Left ventricle myocardium superior (tissue), 1 donor: ENCODE measurements at regions not wholly inside any gene's neighbourhood (a gene's known extent, or its start where the extent isn't known, plus 50 kb on each side); places are given as distances from the start of the nearest gene placed in this dataset.
"Not testable (repeated sequence)": the region's sequence is repeated elsewhere in the genome, so short reads cannot be mapped to it uniquely, and the experiment has no call there.

Experiments used
- ATAC-seq: fragments of 200-7000 bp; cut with Tn5 transposase; one replicate; pipeline ENCODE4 v1.9.1; 2020; ENCODE audit warnings: mild to moderate bottlenecking, moderate library complexity
- DNase-seq: peaks from one replicate; pipeline ENCODE4 v3.0.0-alpha.2; 2020
- intact Hi-C: fragments of 100-400 bp; cut with micrococcal nuclease; formaldehyde crosslinking; loops from one replicate; pipeline ENCODE4 v1.11.0; 2022
- donor health status: DM: no; HTN: yes; CAD: no; lungs with severe emphysema.

GRCh38 chr5:90290648-90291047 is 118.9 kb downstream of the CETN3 start:
- intact Hi-C loops: no loop called here
- ATAC-seq (no peak), DNase-seq (no peak)

DNA sequence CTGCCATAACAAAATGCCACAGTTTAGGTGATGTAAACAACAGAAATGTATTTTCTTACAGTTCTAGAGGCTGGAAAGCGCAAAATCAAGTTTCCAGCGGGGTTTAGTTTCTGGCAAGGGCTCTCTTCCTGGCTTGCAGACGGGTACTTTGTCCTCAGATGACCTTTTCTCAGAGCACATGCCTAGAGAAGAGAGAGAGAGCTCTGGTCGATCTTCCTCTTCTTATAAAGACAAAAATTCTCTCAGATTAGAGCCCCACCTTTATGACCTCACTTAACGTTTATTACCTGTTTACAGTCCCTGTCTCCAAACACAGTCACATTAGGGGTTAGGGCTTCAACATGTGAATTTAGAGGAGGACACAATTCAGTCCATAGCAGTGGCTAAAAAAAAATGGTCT is 119.7 kb downstream of the CETN3 start:
- intact Hi-C loops: no loop called here
- no peak for ATAC-seq
- DNase-seq: no peak

DNA sequence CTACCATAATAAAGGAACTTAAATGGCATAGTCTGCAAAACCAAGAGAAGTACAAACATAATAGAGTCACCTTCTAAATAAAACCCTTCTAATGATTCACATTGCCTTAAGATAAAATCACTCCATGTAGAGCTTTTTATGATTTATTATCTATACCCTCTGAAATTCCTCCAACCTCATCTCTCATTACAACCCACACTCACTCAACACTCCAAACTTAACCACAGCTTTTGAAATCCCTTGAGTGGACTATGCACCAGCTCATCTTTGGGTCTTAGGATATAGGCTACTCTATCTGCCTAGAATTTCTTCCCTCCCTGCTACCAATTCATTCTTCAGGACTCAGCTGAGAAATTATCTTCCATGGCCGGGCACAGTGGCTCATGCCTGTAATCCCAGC is 122.5 kb downstream of the CETN3 start:
- DNase-seq (no peak), ATAC-seq (no peak)
- intact Hi-C loops: no loop called here

GRCh38 chr5:90285581-90285980 is 124.0 kb downstream of the CETN3 start:
- no peak for DNase-seq
- ATAC-seq: no peak
- intact Hi-C loops: no loop called here

DNA sequence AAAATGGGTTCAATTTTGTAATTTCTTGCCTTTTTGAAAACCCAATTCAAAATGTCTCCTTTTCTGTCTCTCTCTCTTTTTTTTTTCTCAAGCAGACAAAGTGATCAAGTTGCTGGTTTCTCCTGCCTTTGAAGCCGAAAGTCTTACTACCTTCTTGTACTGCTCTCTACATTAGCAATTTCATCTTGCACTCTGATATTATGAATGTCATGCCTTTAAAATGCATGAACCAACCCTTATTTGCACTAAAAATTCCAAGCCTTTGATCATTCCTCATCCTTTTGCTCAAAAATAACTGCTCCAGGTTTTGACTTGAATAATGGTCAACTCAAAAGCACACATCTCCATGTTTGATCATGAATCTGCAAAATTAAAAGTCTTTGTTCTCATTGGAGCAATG is 125.2 kb downstream of the CETN3 start:
- no peak for ATAC-seq
- intact Hi-C loops: no loop called here
- DNase-seq: no peak

GRCh38 chr5:90279091-90279490 is 130.5 kb downstream of the CETN3 start:
- no peak for DNase-seq
- intact Hi-C loops: no loop called here

GRCh38 chr5:90274216-90274615 is 135.3 kb downstream of the CETN3 start:
- ATAC-seq (no peak), DNase-seq (no peak)
- intact Hi-C loops: no loop called here

More at GRCh38 chr5:90279091-90279490, 130.5 kb downstream of the CETN3 start:
- ATAC-seq: no peak

- intact Hi-C loops: loop anchor here (10.0 kb wide), 1 partner anchor 1543 kb away; no protein-coding TSS in a partner anchor
- no peak for ATAC-seq
- DNase-seq: no peak
Observed at GRCh38 chr5:90267646-90268045, 141.9 kb downstream of the CETN3 start.

- ATAC-seq (no peak), DNase-seq (no peak)
- intact Hi-C loops: loop anchor here (10.0 kb wide), 1 partner anchor 1541 kb away; no protein-coding TSS in a partner anchor
Observed at GRCh38 chr5:90265545-90265857, 144.1 kb downstream of the CETN3 start.

GRCh38 chr5:90264689-90265544 is 144.6 kb downstream of the CETN3 start:
- ATAC-seq (peak; percentile 53), DNase-seq (peak; percentile 41)
- intact Hi-C loops: loop anchor here (10.0 kb wide), 1 partner anchor 1540 kb away; no protein-coding TSS in a partner anchor

GRCh38 chr5:90263102-90263820 is 146.3 kb downstream of the CETN3 start:
- intact Hi-C loops: loop anchor here (10.0 kb wide), 1 partner anchor 1538 kb away; no protein-coding TSS in a partner anchor
- DNase-seq: no peak
- no peak for ATAC-seq

DNA sequence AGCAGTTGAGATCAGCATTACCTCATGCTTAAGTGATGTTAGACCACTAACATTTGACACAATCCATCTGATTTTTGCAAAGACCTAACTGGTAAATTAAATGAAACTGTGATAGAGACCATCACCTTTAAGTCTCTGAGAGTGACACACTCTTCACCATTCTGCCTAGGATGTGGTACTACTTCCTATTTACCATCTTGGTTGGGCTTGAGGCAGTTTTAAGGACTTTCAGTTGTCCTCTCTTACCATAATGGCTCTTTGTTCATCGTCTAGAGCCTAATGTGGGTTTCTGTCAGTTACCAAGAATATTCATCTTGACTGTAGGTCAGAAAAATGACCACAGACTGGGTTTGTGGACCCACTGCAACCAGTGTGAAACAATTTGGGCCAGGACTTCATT is 158.1 kb downstream of the CETN3 start:
- no peak for ATAC-seq

DNA sequence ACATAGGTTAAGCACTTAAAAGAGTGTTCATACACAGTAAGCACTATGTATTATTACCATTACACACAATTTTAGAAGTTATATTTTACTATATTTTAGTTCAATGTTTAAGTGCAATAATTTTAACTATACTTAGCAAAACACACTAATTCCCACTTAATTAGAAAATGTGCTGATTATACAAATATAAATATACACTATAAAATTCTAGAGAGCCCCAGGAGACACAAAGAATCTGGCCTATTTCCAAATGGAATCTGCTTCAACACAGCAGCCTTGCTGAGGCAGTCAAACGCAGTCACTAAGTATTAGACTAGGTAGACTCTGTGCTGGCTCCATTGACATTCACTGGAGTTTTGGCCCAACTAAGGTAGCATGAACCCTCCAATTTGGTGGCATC is 160.9 kb downstream of the CETN3 start:
- ATAC-seq (no peak), DNase-seq (no peak)
- intact Hi-C loops: no loop called here

More for the DNA sequence above, 158.1 kb downstream of the CETN3 start:
- no peak for DNase-seq
- intact Hi-C loops: no loop called here

GRCh38 chr5:90243848-90244247 is 165.7 kb downstream of the CETN3 start:
- intact Hi-C loops, DNase-seq, ATAC-seq: not testable (repeated sequence)

GRCh38 chr5:90233476-90233875 is 176.1 kb downstream of the CETN3 start:
- intact Hi-C loops: no loop called here
- DNase-seq (no peak), ATAC-seq (no peak)

GRCh38 chr5:90231688-90232087 is 177.9 kb downstream of the CETN3 start:
- ATAC-seq: no peak
- no peak for DNase-seq
- intact Hi-C loops: no loop called here

- DNase-seq (no peak), ATAC-seq (no peak)
- intact Hi-C loops: no loop called here
Observed at GRCh38 chr5:90227683-90228082, 181.9 kb downstream of the CETN3 start.

DNA sequence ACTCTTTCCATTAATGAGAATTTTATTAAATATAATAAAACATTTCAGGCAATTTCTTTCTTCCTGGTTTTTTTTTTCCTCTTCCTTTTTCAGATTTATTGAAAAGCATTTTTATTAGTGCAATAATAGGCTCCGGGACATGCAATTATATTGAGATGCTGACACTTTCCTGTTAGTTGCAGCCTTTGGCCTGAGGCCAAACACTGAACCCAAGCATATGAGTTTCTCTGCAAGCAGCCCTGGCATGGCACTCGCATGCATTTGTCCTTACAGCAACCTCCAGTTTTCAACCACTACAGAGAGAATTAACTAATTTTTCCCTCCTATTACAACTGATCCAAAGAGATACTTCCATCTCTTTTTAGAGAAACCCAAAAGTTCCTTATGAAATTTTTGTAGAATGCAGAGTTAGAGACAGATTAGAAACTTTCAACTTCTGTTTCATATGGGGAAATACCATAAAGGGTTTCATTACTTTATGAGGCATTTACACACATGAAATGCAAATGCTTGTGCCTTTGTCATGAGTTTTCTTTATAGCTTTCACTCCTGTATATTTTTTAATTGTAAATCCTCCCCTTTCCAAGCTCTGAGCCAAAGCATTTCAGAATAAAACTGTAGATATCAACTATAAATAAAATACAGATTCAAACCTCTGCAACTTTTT is 183.0 kb downstream of the CETN3 start:
- intact Hi-C loops: no loop called here
- ATAC-seq: no peak
- DNase-seq: no peak

GRCh38 chr5:90224342-90224741 is 185.2 kb downstream of the CETN3 start:
- ATAC-seq: no peak
- intact Hi-C loops: no loop called here
- DNase-seq: no peak

- intact Hi-C loops: no loop called here
- no peak for ATAC-seq
- DNase-seq: no peak
Observed at GRCh38 chr5:90223756-90224155, 185.8 kb downstream of the CETN3 start.
